Progenitor cell of endocrine pancreas (in vitro differentiated cells): ENCODE measurements at regions not wholly inside any gene's neighbourhood (a gene's known extent, or its start where the extent isn't known, plus 50 kb on each side); places are given as distances from the start of the nearest gene placed in this dataset.
A peak's percentile ranks its signal among the peaks of the same experiment; 100 is the strongest.

Experiments
- DNase-seq: peaks from one replicate; pipeline ENCODE4 v3.0.0; 2021; ENCODE audit warnings: low spot score; ENCODE audit not compliant: unreplicated experiment
- H3K27ac Mint-ChIP-seq: 2 replicates; pipeline ENCODE4 v1.8.0; 2021; ENCODE audit warnings: mild to moderate bottlenecking, moderate library complexity, mixed read lengths
- H3K27me3 Mint-ChIP-seq: 2 replicates; pipeline ENCODE4 v1.8.0; 2021; ENCODE audit warnings: mixed read lengths
- H3K36me3 Mint-ChIP-seq: 2 replicates; pipeline ENCODE4 v1.8.0; 2022; ENCODE audit warnings: mixed read lengths; ENCODE audit not compliant: insufficient read depth
- H3K4me1 Mint-ChIP-seq: 2 replicates; pipeline ENCODE4 v1.8.0; 2021; ENCODE audit warnings: low read depth, mixed read lengths
- H3K4me3 Mint-ChIP-seq: 2 replicates; pipeline ENCODE4 v1.8.0; 2021; ENCODE audit warnings: low read depth, mild to moderate bottlenecking, moderate library complexity, mixed read lengths
- H3K9me3 Mint-ChIP-seq: 2 replicates; pipeline ENCODE4 v1.8.0; 2021; ENCODE audit warnings: low read depth, mixed read lengths
- TF ChIP-seq, protein P1 (sequence below): fragments of 200-600 bp; sonication (generic); IDR thresholded peaks from one replicate; pipeline ENCODE4 v1.5.0; 2021; ENCODE audit warnings: antibody characterized with exemption, mild to moderate bottlenecking; ENCODE audit not compliant: unreplicated experiment

DNA sequence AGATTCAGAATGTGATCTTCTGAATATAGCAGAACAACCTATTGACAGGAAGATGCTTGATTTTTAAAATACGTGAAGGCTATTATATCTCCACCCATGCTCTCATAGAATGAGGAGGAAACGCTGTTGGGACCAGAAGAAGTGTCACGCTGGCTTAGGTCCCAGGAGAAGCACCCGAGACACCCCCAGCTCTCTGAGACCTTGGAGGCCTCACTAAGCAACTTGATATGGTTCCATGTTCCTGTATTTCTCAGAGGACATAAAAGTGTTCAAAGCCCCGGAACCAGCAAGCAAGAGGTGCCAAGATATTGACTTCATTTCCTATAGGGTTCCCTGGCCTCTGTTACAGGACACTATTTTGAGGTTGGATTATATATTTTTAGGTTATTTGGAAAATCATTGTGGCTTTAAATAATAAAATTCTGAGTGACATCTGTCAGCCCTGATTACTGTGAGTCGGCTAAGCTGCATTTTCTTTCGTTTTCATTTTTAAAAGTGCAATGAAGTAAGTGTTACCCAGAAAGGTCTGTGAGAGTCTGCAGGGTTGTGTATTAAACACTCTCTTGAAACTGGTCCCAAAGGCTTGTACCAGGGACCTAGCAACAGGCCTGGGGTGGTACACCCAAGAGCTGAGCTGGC lies 400.0 kb downstream of the SOX9 start:
- Mint-ChIP-seq H3K27ac (no peak overlapping the region), H3K27me3 (no peaks in the 10 kb centered on the region), H3K9me3 (no peaks in the 10 kb centered on the region), H3K4me1 (peaks cover 50% of the 10 kb centered on the region), H3K36me3 (peaks cover 2% of the 10 kb centered on the region), H3K4me3 (no peak overlapping the region)
- TF ChIP-seq, protein P1, sequence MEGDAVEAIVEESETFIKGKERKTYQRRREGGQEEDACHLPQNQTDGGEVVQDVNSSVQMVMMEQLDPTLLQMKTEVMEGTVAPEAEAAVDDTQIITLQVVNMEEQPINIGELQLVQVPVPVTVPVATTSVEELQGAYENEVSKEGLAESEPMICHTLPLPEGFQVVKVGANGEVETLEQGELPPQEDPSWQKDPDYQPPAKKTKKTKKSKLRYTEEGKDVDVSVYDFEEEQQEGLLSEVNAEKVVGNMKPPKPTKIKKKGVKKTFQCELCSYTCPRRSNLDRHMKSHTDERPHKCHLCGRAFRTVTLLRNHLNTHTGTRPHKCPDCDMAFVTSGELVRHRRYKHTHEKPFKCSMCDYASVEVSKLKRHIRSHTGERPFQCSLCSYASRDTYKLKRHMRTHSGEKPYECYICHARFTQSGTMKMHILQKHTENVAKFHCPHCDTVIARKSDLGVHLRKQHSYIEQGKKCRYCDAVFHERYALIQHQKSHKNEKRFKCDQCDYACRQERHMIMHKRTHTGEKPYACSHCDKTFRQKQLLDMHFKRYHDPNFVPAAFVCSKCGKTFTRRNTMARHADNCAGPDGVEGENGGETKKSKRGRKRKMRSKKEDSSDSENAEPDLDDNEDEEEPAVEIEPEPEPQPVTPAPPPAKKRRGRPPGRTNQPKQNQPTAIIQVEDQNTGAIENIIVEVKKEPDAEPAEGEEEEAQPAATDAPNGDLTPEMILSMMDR, result no peak
- no peak for DNase-seq

DNA sequence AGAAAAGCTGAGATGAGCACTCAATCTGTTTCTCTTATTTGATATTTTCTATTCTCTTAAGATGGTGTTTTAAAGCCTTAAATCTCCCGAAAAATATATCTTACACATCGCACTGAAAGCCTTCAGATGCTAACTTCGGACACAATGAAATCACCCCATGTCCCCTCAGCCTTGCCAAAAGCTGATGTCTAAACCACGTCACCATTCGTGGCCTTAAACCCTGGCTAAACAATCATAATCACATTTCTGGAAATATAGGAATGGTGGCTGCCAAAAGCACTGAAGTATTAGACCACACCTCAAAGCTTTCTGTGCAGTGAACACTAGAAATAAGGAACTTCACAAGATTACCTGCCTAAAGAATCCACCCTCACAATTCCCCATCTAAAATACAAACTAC lies 402.7 kb downstream of the SOX9 start:
- no peaks in the 10 kb centered on the region for H3K27me3 Mint-ChIP-seq
- H3K4me3 Mint-ChIP-seq, result no peak overlapping the region
- H3K9me3 Mint-ChIP-seq, result no peaks in the 10 kb centered on the region
- H3K36me3 Mint-ChIP-seq, result peaks cover 2% of the 10 kb centered on the region
- peaks cover 27% of the 10 kb centered on the region for H3K4me1 Mint-ChIP-seq
- no peak for DNase-seq
- no peak overlapping the region for H3K27ac Mint-ChIP-seq
- TF ChIP-seq, protein P1, result no peak

GRCh38 chr17:72525225-72526015 lies 404.6 kb downstream of the SOX9 start:
- TF ChIP-seq, protein P1, result no peak
- no peak for DNase-seq
- peaks cover 29% of the 10 kb centered on the region for H3K4me1 Mint-ChIP-seq
- peaks cover 2% of the 10 kb centered on the region for H3K36me3 Mint-ChIP-seq
- H3K9me3 Mint-ChIP-seq, result no peaks in the 10 kb centered on the region
- no peak overlapping the region for H3K4me3 Mint-ChIP-seq
- no peaks in the 10 kb centered on the region for H3K27me3 Mint-ChIP-seq
- peak overlapping the region; percentile 71 for H3K27ac Mint-ChIP-seq

DNA sequence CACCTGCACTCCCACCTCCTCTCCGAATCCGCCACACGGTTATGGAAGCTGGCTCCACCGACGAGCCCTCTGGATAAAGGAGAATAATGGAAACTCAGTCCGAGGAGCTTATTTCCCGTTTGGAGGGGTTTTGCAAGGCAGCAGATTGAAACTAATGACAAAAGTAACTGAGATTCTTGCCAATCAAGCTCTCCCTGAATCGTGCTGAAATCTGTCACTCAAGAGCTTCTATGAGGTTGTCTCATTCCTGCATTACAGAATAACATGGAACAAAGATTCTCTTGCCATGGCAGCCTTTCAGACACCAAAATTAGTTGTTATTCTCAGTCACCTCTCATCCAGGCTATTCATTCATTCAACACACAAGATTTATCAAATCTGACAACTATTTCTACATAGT lies 405.9 kb downstream of the SOX9 start:
- Mint-ChIP-seq H3K4me3 (no peak overlapping the region), H3K27me3 (no peaks in the 10 kb centered on the region), H3K9me3 (no peaks in the 10 kb centered on the region), H3K27ac (no peak overlapping the region), H3K4me1 (peaks cover 32% of the 10 kb centered on the region), H3K36me3 (peaks cover 4% of the 10 kb centered on the region)
- TF ChIP-seq, protein P1, result no peak
- no peak for DNase-seq

GRCh38 chr17:72527789-72528188 lies 407.0 kb downstream of the SOX9 start:
- H3K36me3 Mint-ChIP-seq, result peaks cover 4% of the 10 kb centered on the region
- no peak overlapping the region for H3K4me3 Mint-ChIP-seq
- no peak overlapping the region for H3K27ac Mint-ChIP-seq
- DNase-seq, result no peak
- peaks cover 32% of the 10 kb centered on the region for H3K4me1 Mint-ChIP-seq
- TF ChIP-seq, protein P1, result no peak
- no peaks in the 10 kb centered on the region for H3K9me3 Mint-ChIP-seq
- H3K27me3 Mint-ChIP-seq, result no peaks in the 10 kb centered on the region
